Hepatocyte (in vitro differentiated cells): ENCODE measurements at regions not wholly inside any gene's neighbourhood (a gene's known extent, or its start where the extent isn't known, plus 50 kb on each side); places are given as distances from the start of the nearest gene placed in this dataset.

Source experiments
- CTCF ChIP-seq: fragments of 200-600 bp; sonication (generic); IDR thresholded peaks from 2 replicates; pipeline ENCODE4 v1.5.1; 2016; ENCODE audit warnings: antibody characterized with exemption, mild to moderate bottlenecking; ENCODE audit not compliant: poor library complexity
- EZH2 ChIP-seq: fragments of 200-600 bp; sonication (generic); IDR thresholded peaks from 2 replicates; pipeline ENCODE4 v1.6.1; 2016; ENCODE audit warnings: antibody characterized with exemption, mild to moderate bottlenecking, borderline replicate concordance

- TF ChIP-seq CTCF (no peak), EZH2 (no peak)
Measured at GRCh38 chr6:134733801-134734200, 216.1 kb downstream of the ALDH8A1 start.
